Glutamatergic neuron (in vitro differentiated cells): ENCODE measurements at regions not wholly inside any gene's neighbourhood (a gene's known extent, or its start where the extent isn't known, plus 50 kb on each side); places are given as distances from the start of the nearest gene placed in this dataset.
A peak's percentile ranks its signal among the peaks of the same experiment; 100 is the strongest.

ENCODE experiments used
- DNase-seq: peaks from one replicate; pipeline ENCODE4 v3.0.0; 2022
- H3K27ac Mint-ChIP-seq: one replicate; pipeline ENCODE4 v1.8.0; 2020; ENCODE audit warnings: mild to moderate bottlenecking, mixed read lengths, inconsistent platforms; ENCODE audit not compliant: unreplicated experiment
- H3K27me3 Mint-ChIP-seq: one replicate; pipeline ENCODE4 v1.8.0; 2020; ENCODE audit warnings: mild to moderate bottlenecking, moderate library complexity, mixed read lengths, inconsistent platforms; ENCODE audit not compliant: unreplicated experiment
- H3K36me3 Mint-ChIP-seq: one replicate; pipeline ENCODE4 v1.8.0; 2020; ENCODE audit warnings: mild to moderate bottlenecking, mixed read lengths, inconsistent platforms; ENCODE audit not compliant: unreplicated experiment
- H3K4me1 Mint-ChIP-seq: one replicate; pipeline ENCODE4 v1.8.0; 2020; ENCODE audit warnings: mild to moderate bottlenecking, low read depth, mixed read lengths, inconsistent platforms; ENCODE audit not compliant: unreplicated experiment
- H3K4me3 Mint-ChIP-seq: one replicate; pipeline ENCODE4 v1.8.0; 2020; ENCODE audit warnings: mild to moderate bottlenecking, mixed read lengths, inconsistent platforms; ENCODE audit not compliant: unreplicated experiment
- H3K9me3 Mint-ChIP-seq: one replicate; pipeline ENCODE4 v1.8.0; 2020; ENCODE audit warnings: mild to moderate bottlenecking, moderate library complexity, mixed read lengths, inconsistent platforms; ENCODE audit not compliant: unreplicated experiment
- CTCF ChIP-seq: fragments of 200-600 bp; sonication (generic); IDR thresholded peaks from one replicate; pipeline ENCODE4 v1.5.0; 2021; ENCODE audit not compliant: partially characterized antibody, unreplicated experiment

- DNase-seq, result no peak
- Mint-ChIP-seq H3K27ac (no peak overlapping the region), H3K36me3 (peaks cover 4% of the 10 kb centered on the region), H3K27me3 (peaks cover 3% of the 10 kb centered on the region), H3K4me3 (no peak overlapping the region), H3K9me3 (peaks cover 6% of the 10 kb centered on the region), H3K4me1 (peaks cover 9% of the 10 kb centered on the region)
- no peak for TF ChIP-seq CTCF
Observed at GRCh38 chr21:34022627-34023335, 50.6 kb upstream of the MRPS6 start.

GRCh38 chr21:34021726-34022125 is 51.7 kb upstream of the MRPS6 start:
- no peak overlapping the region for H3K27ac Mint-ChIP-seq
- peaks cover 3% of the 10 kb centered on the region for H3K27me3 Mint-ChIP-seq
- no peak for TF ChIP-seq CTCF
- no peak for DNase-seq
- H3K9me3 Mint-ChIP-seq, result peaks cover 6% of the 10 kb centered on the region
- H3K36me3 Mint-ChIP-seq, result peaks cover 10% of the 10 kb centered on the region
- no peak overlapping the region for H3K4me3 Mint-ChIP-seq
- peaks cover 9% of the 10 kb centered on the region for H3K4me1 Mint-ChIP-seq

GRCh38 chr21:34020983-34021553 is 52.3 kb upstream of the MRPS6 start:
- no peak for DNase-seq
- H3K27ac Mint-ChIP-seq, result no peak overlapping the region
- no peak for TF ChIP-seq CTCF

GRCh38 chr21:34020005-34020847 is 53.2 kb upstream of the MRPS6 start:
- Mint-ChIP-seq H3K27me3 (peaks cover 2% of the 10 kb centered on the region), H3K4me1 (peaks cover 9% of the 10 kb centered on the region), H3K36me3 (peaks cover 10% of the 10 kb centered on the region), H3K9me3 (peaks cover 6% of the 10 kb centered on the region), H3K4me3 (no peak overlapping the region), H3K27ac (peak overlapping the region; percentile 78)
- DNase-seq, result peak; percentile 44
- TF ChIP-seq CTCF, result peak; percentile 29

More at GRCh38 chr21:34020983-34021553, 52.3 kb upstream of the MRPS6 start:
- Mint-ChIP-seq H3K27me3 (peaks cover 2% of the 10 kb centered on the region), H3K36me3 (peaks cover 10% of the 10 kb centered on the region), H3K4me1 (peaks cover 9% of the 10 kb centered on the region), H3K9me3 (peaks cover 6% of the 10 kb centered on the region), H3K4me3 (no peak overlapping the region)
